H1 (cell line): ENCODE measurements at regions not wholly inside any gene's neighbourhood (a gene's known extent, or its start where the extent isn't known, plus 50 kb on each side); places are given as distances from the start of the nearest gene placed in this dataset.

Experiments
- CTCF ChIA-PET: fragments of 300-600 bp; sonication (Branson Sonifier 250); formaldehyde crosslinking; loops from one replicate; lab custom pipeline; 2021; ENCODE audit not compliant: partially characterized antibody; lab: Charles Lee
- POLR2A ChIA-PET: fragments of 300-600 bp; sonication (Branson Sonifier 250); formaldehyde crosslinking; loops from one replicate; lab custom pipeline; 2021; ENCODE audit warnings: inconsistent platforms; ENCODE audit not compliant: partially characterized antibody; lab: Charles Lee
- DNase-seq, 2 experiments: peaks; one replicate each; pipeline versions ENCODE4 v3.0.0 to v3.0.0-alpha.2; 2010 to 2022; ENCODE audit warnings: low spot score in 2 of 2, low read depth in 1 of 2, mixed read lengths in 1 of 2
- FAIRE-seq: peaks from 2 replicates; lab custom pipeline; 2011; peaks lifted over from hg19 to GRCh38; lab: Jason Lieb, UNC
- H2AFZ ChIP-seq: 2 replicates; pipeline ENCODE4 v1.8.1; 2012; ENCODE audit warnings: low read length, inconsistent platforms
- H2AK5ac ChIP-seq: 2 replicates; pipeline ENCODE4 v1.6.1; 2013; ENCODE audit warnings: low read depth, low read length
- H2BK120ac ChIP-seq: replicated peaks from 2 replicates; pipeline ENCODE3; 2013; ENCODE audit warnings: low read depth, low read length, inconsistent platforms
- H2BK12ac ChIP-seq: 2 replicates; pipeline ENCODE4 v1.6.1; 2013; ENCODE audit warnings: low read depth, low read length
- H2BK15ac ChIP-seq: 2 replicates; pipeline ENCODE4 v1.6.1; 2013; ENCODE audit warnings: low read length
- H2BK20ac ChIP-seq: 2 replicates; pipeline ENCODE4 v1.6.1; 2013; ENCODE audit warnings: low read length
- H2BK5ac ChIP-seq: 2 replicates; pipeline ENCODE4 v1.6.1; 2013; ENCODE audit warnings: low read depth, low read length
- H3K14ac ChIP-seq: 2 replicates; pipeline ENCODE4 v1.6.1; 2013; ENCODE audit warnings: inconsistent platforms; ENCODE audit not compliant: insufficient read length
- H3K18ac ChIP-seq: 2 replicates; pipeline ENCODE4 v1.6.1; 2013; ENCODE audit warnings: low read length; ENCODE audit errors: extremely low read depth
- H3K23ac ChIP-seq: 2 replicates; pipeline ENCODE4 v1.6.1; 2013; ENCODE audit warnings: inconsistent platforms; ENCODE audit not compliant: insufficient read length
- H3K23me2 ChIP-seq: 2 replicates; pipeline ENCODE4 v1.6.1; 2013; ENCODE audit warnings: low read depth, low read length
- H3K27ac ChIP-seq: 2 replicates; pipeline ENCODE4 v1.6.1; 2011; ENCODE audit warnings: low read depth, low read length, inconsistent platforms
- H3K27me3 ChIP-seq, 4 experiments: replicated peaks in 1 of 4; 1 replicate in 1 of 4; 2 replicates in 3 of 4; pipeline versions ENCODE4 v1.6.1 to v1.8.1; 2011 to 2013; ENCODE audit warnings: low read length in 3 of 4, mild to moderate bottlenecking in 3 of 4, inconsistent platforms in 2 of 4, mixed read lengths in 2 of 4, moderate library complexity in 1 of 4; ENCODE audit not compliant: control insufficient read depth in 3 of 4, insufficient read depth in 3 of 4; ENCODE audit errors: extremely low read depth in 1 of 4
- H3K36me3 ChIP-seq, 4 experiments: 2 replicates each; pipeline versions ENCODE4 v1.6.1 to v1.8.1; 2011 to 2013; ENCODE audit warnings: mild to moderate bottlenecking in 4 of 4, low read length in 3 of 4, moderate library complexity in 2 of 4, control low read depth in 1 of 4, inconsistent platforms in 1 of 4; ENCODE audit not compliant: insufficient read depth in 4 of 4, control insufficient read depth in 2 of 4
- H3K4ac ChIP-seq: replicated peaks from 2 replicates; pipeline ENCODE3; 2013; ENCODE audit warnings: low read length, low read depth, mixed read lengths, inconsistent platforms; ENCODE audit not compliant: insufficient read length
- H3K4me1 ChIP-seq, 4 experiments: replicated peaks in 1 of 4; 1 replicate in 1 of 4; 2 replicates in 3 of 4; pipeline versions ENCODE4 v1.6.1 to v1.8.1; 2011 to 2013; ENCODE audit warnings: low read length in 3 of 4, inconsistent platforms in 2 of 4, mixed read lengths in 1 of 4; ENCODE audit not compliant: insufficient read depth in 4 of 4, control insufficient read depth in 3 of 4
- H3K4me2 ChIP-seq, 2 experiments: 2 replicates each; pipeline versions ENCODE4 v1.6.1 to v1.8.1; 2011 to 2013; ENCODE audit warnings: low read depth in 2 of 2, low read length in 2 of 2, control low read depth in 1 of 2, inconsistent platforms in 1 of 2, mild to moderate bottlenecking in 1 of 2; ENCODE audit not compliant: insufficient read depth in 1 of 2
- H3K4me3 ChIP-seq, 4 experiments: fragments of 200-600, 300-600 bp in 1 of 4; sonication (generic), shearing (Covaris generic), sonication (Bioruptor Twin) in 1 of 4; 2 replicates each; pipeline versions ENCODE4 v1.5.1 to v1.8.1; 2011 to 2016; ENCODE audit warnings: low read length in 4 of 4, low read depth in 3 of 4, control low read depth in 2 of 4, inconsistent platforms in 2 of 4, mild to moderate bottlenecking in 2 of 4, mixed read lengths in 1 of 4, moderate library complexity in 1 of 4; ENCODE audit not compliant: insufficient read depth in 2 of 4; ENCODE audit errors: extremely low read depth in 1 of 4
- H3K56ac ChIP-seq: replicated peaks from 2 replicates; pipeline ENCODE3; 2013; ENCODE audit warnings: low read depth, mild to moderate bottlenecking, mixed read lengths, low read length, inconsistent platforms; ENCODE audit not compliant: insufficient read length
- H3K79me1 ChIP-seq: 2 replicates; pipeline ENCODE4 v1.6.1; 2013; ENCODE audit warnings: low read depth, low read length, control low read depth
- H3K79me2 ChIP-seq, 2 experiments: 2 replicates each; pipeline versions ENCODE4 v1.6.1 to v1.8.1; 2012 to 2013; ENCODE audit warnings: low read length in 2 of 2, mild to moderate bottlenecking in 2 of 2, inconsistent platforms in 1 of 2; ENCODE audit not compliant: insufficient read depth in 2 of 2, control insufficient read depth in 1 of 2
- H3K9ac ChIP-seq, 4 experiments: replicated peaks in 1 of 4; 1 replicate in 1 of 4; 2 replicates in 3 of 4; pipeline versions ENCODE4 v1.6.1 to v1.8.1; 2011 to 2013; ENCODE audit warnings: low read depth in 3 of 4, low read length in 3 of 4, control low read depth in 2 of 4, mild to moderate bottlenecking in 2 of 4, moderate library complexity in 2 of 4, inconsistent platforms in 1 of 4; ENCODE audit errors: extremely low read depth in 1 of 4
- H3K9me3 ChIP-seq, 2 experiments: 2 replicates each; pipeline versions ENCODE4 v1.6.1 to v1.8.1; 2012 to 2013; ENCODE audit warnings: mild to moderate bottlenecking in 2 of 2, moderate library complexity in 2 of 2, control low read depth in 1 of 2, inconsistent platforms in 1 of 2, low read depth in 1 of 2, low read length in 1 of 2, mixed read lengths in 1 of 2; ENCODE audit not compliant: insufficient read depth in 2 of 2
- H4K20me1 ChIP-seq, 2 experiments: replicated peaks in 1 of 2; 2 replicates each; pipeline versions ENCODE3 to v1.8.1; 2011 to 2013; ENCODE audit warnings: inconsistent platforms in 2 of 2, low read length in 2 of 2, mild to moderate bottlenecking in 1 of 2; ENCODE audit not compliant: insufficient read depth in 2 of 2, control insufficient read depth in 1 of 2
- H4K5ac ChIP-seq: 2 replicates; pipeline ENCODE4 v1.6.1; 2013; ENCODE audit warnings: low read length, low read depth, mixed read lengths, inconsistent platforms; ENCODE audit not compliant: insufficient read length
- H4K8ac ChIP-seq: 2 replicates; pipeline ENCODE4 v1.8.0; 2013; ENCODE audit warnings: mild to moderate bottlenecking, moderate library complexity, low read length, inconsistent platforms; ENCODE audit not compliant: insufficient read depth; ENCODE audit errors: extremely low read depth
- H4K91ac ChIP-seq: replicated peaks from 2 replicates; pipeline ENCODE3; 2013; ENCODE audit warnings: low read length, mixed read lengths, inconsistent platforms; ENCODE audit not compliant: insufficient read length
- BACH1 ChIP-seq: IDR thresholded peaks from 2 replicates; pipeline ENCODE4 v1.6.1; 2012; ENCODE audit warnings: low read length, improper control_type of control experiment
- CEBPB ChIP-seq: IDR thresholded peaks from 2 replicates; pipeline ENCODE4 v1.6.1; 2012; ENCODE audit warnings: low read depth, low read length
- CTCF ChIP-seq, 3 experiments: IDR thresholded peaks; 1 replicate in 2 of 3; 2 replicates in 1 of 3; pipeline versions ENCODE4 v1.5.1 to v1.6.1; 2011; ENCODE audit warnings: low read length in 3 of 3, mild to moderate bottlenecking in 3 of 3, inconsistent platforms in 2 of 3, low read depth in 1 of 3, moderate library complexity in 1 of 3; ENCODE audit not compliant: insufficient read depth in 1 of 3; ENCODE audit errors: control extremely low read depth in 1 of 3
- HDAC6 ChIP-seq: IDR thresholded peaks from one replicate; pipeline ENCODE4 v1.7.1; 2012; ENCODE audit warnings: low read depth, mild to moderate bottlenecking, inconsistent platforms, low read length, moderate library complexity
- NRF1 ChIP-seq: IDR thresholded peaks from 2 replicates; pipeline ENCODE4 v1.6.1; 2011; ENCODE audit warnings: mild to moderate bottlenecking, low read depth, low read length, improper control_type of control experiment
- PHF8 ChIP-seq: fragments of 200-600 bp; sonication (generic); conservative IDR thresholded peaks from 2 replicates; pipeline ENCODE4 v1.7.1; 2012; ENCODE audit warnings: low read depth, mild to moderate bottlenecking, inconsistent platforms, low read length, moderate library complexity
- POLR2A ChIP-seq, 2 experiments: IDR thresholded peaks; 1 replicate in 1 of 2; 2 replicates in 1 of 2; pipeline ENCODE4 v1.6.1; 2011; ENCODE audit warnings: low read depth in 2 of 2, low read length in 2 of 2, mild to moderate bottlenecking in 2 of 2; ENCODE audit errors: control extremely low read depth in 1 of 2
- POU5F1 ChIP-seq: IDR thresholded peaks from 2 replicates; pipeline ENCODE4 v1.6.1; 2011; ENCODE audit warnings: low read depth, mild to moderate bottlenecking, low read length, moderate library complexity
- RBBP5 ChIP-seq: IDR thresholded peaks from 2 replicates; pipeline ENCODE4 v1.7.1; 2012; ENCODE audit warnings: low read depth, mild to moderate bottlenecking, inconsistent platforms, low read length, moderate library complexity, borderline replicate concordance
- SIRT6 ChIP-seq: IDR thresholded peaks from one replicate; pipeline ENCODE4 v1.7.1; 2012; ENCODE audit warnings: low read length, inconsistent platforms
- SP1 ChIP-seq: IDR thresholded peaks from 2 replicates; pipeline ENCODE4 v1.6.1; 2011; ENCODE audit warnings: low read depth, low read length
- SRF ChIP-seq: IDR thresholded peaks from 2 replicates; pipeline ENCODE4 v1.6.1; 2011; ENCODE audit warnings: mild to moderate bottlenecking, low read depth, low read length, moderate library complexity
- TAF1 ChIP-seq: IDR thresholded peaks from 2 replicates; pipeline ENCODE4 v1.6.1; 2011; ENCODE audit warnings: mild to moderate bottlenecking, low read depth, low read length
- TBP ChIP-seq: IDR thresholded peaks from 2 replicates; pipeline ENCODE4 v1.6.1; 2011; ENCODE audit warnings: low read depth, low read length, improper control_type of control experiment
- TEAD4 ChIP-seq: IDR thresholded peaks from 2 replicates; pipeline ENCODE4 v1.6.1; 2012; ENCODE audit warnings: low read depth, low read length, inconsistent platforms, mixed read lengths
- WGBS, 2 experiments: shearing (Covaris generic) in 1 of 2; methylation state at CpG; one replicate each; pipeline versions ENCODE4 v1.1.6 to v1.1.7; 2013 to 2015; ENCODE audit warnings: low lambda C conversion rate in 2 of 2, mixed read lengths in 2 of 2, inconsistent platforms in 1 of 2, low coverage in 1 of 2, missing lambda C conversion rate in 1 of 2; ENCODE audit not compliant: insufficient replicate concordance in 2 of 2, insufficient coverage in 1 of 2, insufficient read length in 1 of 2; ENCODE audit errors: extremely low coverage in 1 of 2, missing lambda C conversion rate in 1 of 2; 5-methylcytosine and 5-hydroxymethylcytosine counted together

- no peak overlapping the region for H3K14ac ChIP-seq
- H4K91ac ChIP-seq, result no peak overlapping the region
- H2BK5ac ChIP-seq, result no peak overlapping the region
- no peak overlapping the region for H3K9ac ChIP-seq
- no peaks in the 10 kb centered on the region for H3K23me2 ChIP-seq
- no peak overlapping the region for H3K56ac ChIP-seq
- H3K79me1 ChIP-seq, result no peaks in the 10 kb centered on the region
- H4K8ac ChIP-seq, result no peak overlapping the region
- H4K20me1 ChIP-seq, result no peaks in the 10 kb centered on the region
- no peak overlapping the region for H3K27ac ChIP-seq
- FAIRE-seq (no peak), DNase-seq (no peak)
- no peak overlapping the region for H2BK120ac ChIP-seq
- peaks cover 0 to 2% (median 0%) of the 10 kb centered on the region in 4 experiments; a peak in 1 of 7 replicates for H3K4me1 ChIP-seq
- H3K27me3 ChIP-seq, result no peaks in the 10 kb centered on the region
- POLR2A ChIA-PET, result no interaction called here
- no peak overlapping the region for H2BK12ac ChIP-seq
- H2AK5ac ChIP-seq, result no peak overlapping the region
- H3K18ac ChIP-seq, result no peak overlapping the region
- no peak overlapping the region for H3K4ac ChIP-seq
- H3K4me3 ChIP-seq, result no peak overlapping the region
- CTCF ChIA-PET, result interaction anchor here (0.6 to 4.7 kb wide), 4 partner anchors 12 to 236 kb away, joined by 3 to 49 read pairs (median 18); no protein-coding TSS in a partner anchor
- H3K36me3 ChIP-seq, result no peaks in the 10 kb centered on the region
- H3K79me2 ChIP-seq, result no peaks in the 10 kb centered on the region
- 100% methylated on average over 1 of the region's 1 CpG; no CpG with 5 or more reads in 1 of the 2 experiments for WGBS, 2 experiments
- no peak overlapping the region for H2AFZ ChIP-seq
- H2BK20ac ChIP-seq, result no peak overlapping the region
- no peak overlapping the region for H4K5ac ChIP-seq
- H2BK15ac ChIP-seq, result no peak overlapping the region
- no peaks in the 10 kb centered on the region for H3K9me3 ChIP-seq
- H3K23ac ChIP-seq, result no peak overlapping the region
- no peak overlapping the region for H3K4me2 ChIP-seq
- TF ChIP-seq TAF1, result no peak
- TF ChIP-seq PHF8, result no peak
- no peak for TF ChIP-seq SIRT6
- no peak for TF ChIP-seq HDAC6
- no peak for TF ChIP-seq TEAD4
- no peak for TF ChIP-seq CTCF (IDR thresholded peaks at IDR 0.05; ENCODE audit: control extremely low read depth in 1 of 3, insufficient read depth in 1 of 3, low read depth in 1 of 3, low read length in 3 of 3)
- no peak for TF ChIP-seq NRF1
- TF ChIP-seq RBBP5, result no peak
- no peak for TF ChIP-seq POU5F1
- TF ChIP-seq SRF, result no peak
- TF ChIP-seq SP1, result no peak
- TF ChIP-seq TBP, result no peak
- TF ChIP-seq BACH1, result no peak
- TF ChIP-seq CEBPB, result no peak
- TF ChIP-seq POLR2A (IDR thresholded peaks at IDR 0.05; ENCODE audit: control extremely low read depth in 1 of 2, low read depth in 2 of 2, low read length in 2 of 2), result no peak
These were observed 467.4 kb upstream of the DPPA4 start for GRCh38 chr3:109804697-109805096.
